ENCODE measurements at regions not wholly inside any gene's neighbourhood (a gene's known extent, or its start where the extent isn't known, plus 50 kb on each side); places are given as distances from the start of the nearest gene placed in this dataset.

GRCh38 chrX:118167361-118167760 lies 50.8 kb upstream of the KLHL13 start:
- TF ChIP-seq YY1 (IDR thresholded peaks at IDR 0.05; ENCODE audit: insufficient read depth, insufficient read length) (no peak), SUZ12 (IDR thresholded peaks at IDR 0.05; ENCODE audit: extremely low read depth, insufficient read depth, insufficient read length) (no peak), ZNF274 (IDR thresholded peaks at IDR 0.05; ENCODE audit: low read depth, low read length) (no peak)
- no peaks in the 10 kb centered on the region for H3K9me3 ChIP-seq (ENCODE audit: insufficient read depth, low read length)
- H3K4me1 ChIP-seq (ENCODE audit: insufficient read depth, insufficient read length): no peaks in the 10 kb centered on the region
- H3K4me3 ChIP-seq (ENCODE audit: insufficient read length, low read depth): no peak overlapping the region
- no peak for DNase-seq (ENCODE audit: low read depth, low spot score)
- H3K9ac ChIP-seq (ENCODE audit: insufficient read length, low read depth): no peak overlapping the region
- no peaks in the 10 kb centered on the region for H3K27me3 ChIP-seq (ENCODE audit: insufficient read depth, insufficient read length)
- no peaks in the 10 kb centered on the region for H3K36me3 ChIP-seq (ENCODE audit: insufficient read depth, insufficient read length, low read length)

GRCh38 chrX:118171356-118171755 lies 54.7 kb upstream of the KLHL13 start:
- no peak for TF ChIP-seq YY1 (IDR thresholded peaks at IDR 0.05; ENCODE audit: insufficient read depth, insufficient read length)
- no peak for TF ChIP-seq ZNF274 (IDR thresholded peaks at IDR 0.05; ENCODE audit: low read depth, low read length)
- no peak for TF ChIP-seq SUZ12 (IDR thresholded peaks at IDR 0.05; ENCODE audit: extremely low read depth, insufficient read depth, insufficient read length)
- Histone ChIP-seq H3K9me3 (ENCODE audit: insufficient read depth, low read length) (no peaks in the 10 kb centered on the region), H3K27me3 (ENCODE audit: insufficient read depth, insufficient read length) (no peaks in the 10 kb centered on the region), H3K9ac (ENCODE audit: insufficient read length, low read depth) (no peak overlapping the region), H3K4me1 (ENCODE audit: insufficient read depth, insufficient read length) (no peaks in the 10 kb centered on the region), H3K4me3 (ENCODE audit: insufficient read length, low read depth) (no peak overlapping the region), H3K36me3 (ENCODE audit: insufficient read depth, insufficient read length, low read length) (no peaks in the 10 kb centered on the region)
- DNase-seq (ENCODE audit: low read depth, low spot score): no peak

- TF ChIP-seq YY1 (IDR thresholded peaks at IDR 0.05; ENCODE audit: insufficient read depth, insufficient read length) (no peak), ZNF274 (IDR thresholded peaks at IDR 0.05; ENCODE audit: low read depth, low read length) (no peak), SUZ12 (IDR thresholded peaks at IDR 0.05; ENCODE audit: extremely low read depth, insufficient read depth, insufficient read length) (no peak)
- H3K4me3 ChIP-seq (ENCODE audit: insufficient read length, low read depth): no peak overlapping the region
- no peaks in the 10 kb centered on the region for H3K9me3 ChIP-seq (ENCODE audit: insufficient read depth, low read length)
- H3K4me1 ChIP-seq (ENCODE audit: insufficient read depth, insufficient read length): no peaks in the 10 kb centered on the region
- no peak overlapping the region for H3K9ac ChIP-seq (ENCODE audit: insufficient read length, low read depth)
- H3K36me3 ChIP-seq (ENCODE audit: insufficient read depth, insufficient read length, low read length): no peaks in the 10 kb centered on the region
- no peak for DNase-seq (ENCODE audit: low read depth, low spot score)
- H3K27me3 ChIP-seq (ENCODE audit: insufficient read depth, insufficient read length): no peaks in the 10 kb centered on the region
These were observed 58.0 kb upstream of the KLHL13 start for GRCh38 chrX:118174516-118175098.

GRCh38 chrX:118177708-118178107 lies 61.1 kb upstream of the KLHL13 start:
- H3K9me3 ChIP-seq (ENCODE audit: insufficient read depth, low read length): no peaks in the 10 kb centered on the region
- H3K4me3 ChIP-seq (ENCODE audit: insufficient read length, low read depth): no peak overlapping the region
- no peak for TF ChIP-seq YY1 (IDR thresholded peaks at IDR 0.05; ENCODE audit: insufficient read depth, insufficient read length)
- TF ChIP-seq SUZ12 (IDR thresholded peaks at IDR 0.05; ENCODE audit: extremely low read depth, insufficient read depth, insufficient read length): no peak
- TF ChIP-seq ZNF274 (IDR thresholded peaks at IDR 0.05; ENCODE audit: low read depth, low read length): no peak
- no peaks in the 10 kb centered on the region for H3K27me3 ChIP-seq (ENCODE audit: insufficient read depth, insufficient read length)
- no peak overlapping the region for H3K9ac ChIP-seq (ENCODE audit: insufficient read length, low read depth)
- H3K36me3 ChIP-seq (ENCODE audit: insufficient read depth, insufficient read length, low read length): no peaks in the 10 kb centered on the region
- no peak for DNase-seq (ENCODE audit: low read depth, low spot score)
- H3K4me1 ChIP-seq (ENCODE audit: insufficient read depth, insufficient read length): no peaks in the 10 kb centered on the region

- no peaks in the 10 kb centered on the region for H3K4me1 ChIP-seq (ENCODE audit: insufficient read depth, insufficient read length)
- H3K9ac ChIP-seq (ENCODE audit: insufficient read length, low read depth): no peak overlapping the region
- H3K9me3 ChIP-seq (ENCODE audit: insufficient read depth, low read length): no peaks in the 10 kb centered on the region
- no peak overlapping the region for H3K4me3 ChIP-seq (ENCODE audit: insufficient read length, low read depth)
- TF ChIP-seq SUZ12 (IDR thresholded peaks at IDR 0.05; ENCODE audit: extremely low read depth, insufficient read depth, insufficient read length): no peak
- TF ChIP-seq YY1 (IDR thresholded peaks at IDR 0.05; ENCODE audit: insufficient read depth, insufficient read length): no peak
- no peak for TF ChIP-seq ZNF274 (IDR thresholded peaks at IDR 0.05; ENCODE audit: low read depth, low read length)
- H3K27me3 ChIP-seq (ENCODE audit: insufficient read depth, insufficient read length): no peaks in the 10 kb centered on the region
- no peaks in the 10 kb centered on the region for H3K36me3 ChIP-seq (ENCODE audit: insufficient read depth, insufficient read length, low read length)
- DNase-seq (ENCODE audit: low read depth, low spot score): no peak
These were observed 61.8 kb upstream of the KLHL13 start for GRCh38 chrX:118178450-118178849.

DNA sequence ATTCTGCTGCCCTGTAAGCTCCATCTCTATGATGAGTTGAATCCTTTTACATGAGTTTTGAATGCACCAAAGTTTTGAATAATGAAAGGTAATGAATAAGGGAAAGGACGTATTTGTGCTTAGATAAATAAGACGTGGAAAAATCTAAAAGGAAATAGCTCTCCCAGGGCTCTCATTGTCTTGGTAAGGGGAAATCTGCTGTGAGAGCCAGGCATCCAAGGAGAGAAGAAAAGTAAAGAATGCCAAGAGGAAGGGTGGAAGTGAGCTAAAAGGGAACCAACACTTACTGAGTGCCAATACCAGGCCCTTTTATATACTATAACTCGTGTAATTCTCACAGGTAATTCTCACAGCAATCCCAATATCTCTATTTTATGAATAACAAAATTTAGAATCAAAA lies 62.6 kb upstream of the KLHL13 start:
- no peak for DNase-seq (ENCODE audit: low read depth, low spot score)
- no peaks in the 10 kb centered on the region; the same call in 1 of the 2 replicates for H3K9me3 ChIP-seq (ENCODE audit: insufficient read depth, low read length)
- TF ChIP-seq ZNF274 (IDR thresholded peaks at IDR 0.05; ENCODE audit: low read depth, low read length) (no peak), SUZ12 (IDR thresholded peaks at IDR 0.05; ENCODE audit: extremely low read depth, insufficient read depth, insufficient read length) (no peak), YY1 (IDR thresholded peaks at IDR 0.05; ENCODE audit: insufficient read depth, insufficient read length) (no peak)
- no peaks in the 10 kb centered on the region for H3K27me3 ChIP-seq (ENCODE audit: insufficient read depth, insufficient read length)
- no peaks in the 10 kb centered on the region for H3K4me1 ChIP-seq (ENCODE audit: insufficient read depth, insufficient read length)
- no peak overlapping the region for H3K9ac ChIP-seq (ENCODE audit: insufficient read length, low read depth)
- H3K36me3 ChIP-seq (ENCODE audit: insufficient read depth, insufficient read length, low read length): no peaks in the 10 kb centered on the region
- no peak overlapping the region for H3K4me3 ChIP-seq (ENCODE audit: insufficient read length, low read depth)

- no peak overlapping the region for H3K9ac ChIP-seq (ENCODE audit: insufficient read length, low read depth)
- no peak overlapping the region for H3K4me3 ChIP-seq (ENCODE audit: insufficient read length, low read depth)
- H3K4me1 ChIP-seq (ENCODE audit: insufficient read depth, insufficient read length): no peaks in the 10 kb centered on the region
- H3K9me3 ChIP-seq (ENCODE audit: insufficient read depth, low read length): no peaks in the 10 kb centered on the region; the same call in 1 of the 2 replicates
- DNase-seq (ENCODE audit: low read depth, low spot score): no peak
- H3K36me3 ChIP-seq (ENCODE audit: insufficient read depth, insufficient read length, low read length): no peaks in the 10 kb centered on the region
- no peak for TF ChIP-seq ZNF274 (IDR thresholded peaks at IDR 0.05; ENCODE audit: low read depth, low read length)
- no peaks in the 10 kb centered on the region for H3K27me3 ChIP-seq (ENCODE audit: insufficient read depth, insufficient read length)
These were observed 63.1 kb upstream of the KLHL13 start for GRCh38 chrX:118179718-118180117.
